CD4-positive, CD25-positive, alpha-beta regulatory T cell (primary cell): ENCODE measurements at regions not wholly inside any gene's neighbourhood (a gene's known extent, or its start where the extent isn't known, plus 50 kb on each side); places are given as distances from the start of the nearest gene placed in this dataset.

Experiments used
- ATAC-seq, 2 donors: fragments of 150-1000 bp; cut with Tn5 transposase; one replicate each; pipeline ENCODE4 v1.10.0; 2021; ENCODE audit warnings: low read depth in 2 of 2, moderate number of reproducible peaks in 2 of 2, moderate library complexity in 1 of 2
- DNase-seq, 3 donors: peaks; one replicate each; pipeline versions ENCODE4 v3.0.0 to v3.0.0-alpha.2; 2012 to 2022; ENCODE audit warnings: mixed read lengths in 1 of 3
- H3K27ac ChIP-seq: one replicate; pipeline ENCODE4 v1.7.0; 2013; ENCODE audit warnings: mild to moderate bottlenecking, low read length; ENCODE audit not compliant: insufficient read depth, poor library complexity, severe bottlenecking
- H3K27me3 ChIP-seq: one replicate; pipeline ENCODE4 v1.7.0; 2013; ENCODE audit warnings: low read length; ENCODE audit not compliant: control insufficient read depth, insufficient read depth
- H3K36me3 ChIP-seq: one replicate; pipeline ENCODE4 v1.7.0; 2013; ENCODE audit warnings: mild to moderate bottlenecking, low read length, moderate library complexity; ENCODE audit not compliant: control insufficient read depth, insufficient read depth
- H3K4me1 ChIP-seq: 2 replicates; pipeline ENCODE4 v1.7.0; 2013; ENCODE audit warnings: mild to moderate bottlenecking, low read length; ENCODE audit not compliant: insufficient read depth, control insufficient read depth, poor library complexity, severe bottlenecking
- H3K4me3 ChIP-seq: one replicate; pipeline ENCODE4 v1.7.0; 2013; ENCODE audit warnings: low read depth, mild to moderate bottlenecking, low read length, moderate library complexity
- H3K9me3 ChIP-seq, 2 experiments: 1 replicate in 1 of 2; 2 replicates in 1 of 2; pipeline ENCODE4 v1.7.0; 2013; ENCODE audit warnings: low read length in 2 of 2, mild to moderate bottlenecking in 1 of 2, moderate library complexity in 1 of 2; ENCODE audit not compliant: control insufficient read depth in 2 of 2
- H3K27ac Mint-ChIP-seq, 3 donors: one replicate each; pipeline ENCODE4 v1.8.0; 2020 to 2022; ENCODE audit warnings: mild to moderate bottlenecking in 3 of 3, mixed read lengths in 3 of 3, moderate library complexity in 2 of 3
- H3K27me3 Mint-ChIP-seq: one replicate; pipeline ENCODE4 v1.8.0; 2022; ENCODE audit warnings: mild to moderate bottlenecking, mixed read lengths
- H3K36me3 Mint-ChIP-seq: one replicate; pipeline ENCODE4 v1.8.0; 2020; ENCODE audit warnings: mixed read lengths
- H3K4me1 Mint-ChIP-seq, 4 donors: one replicate each; pipeline ENCODE4 v1.8.0; 2020 to 2022; ENCODE audit warnings: mixed read lengths in 4 of 4, mild to moderate bottlenecking in 1 of 4
- H3K4me3 Mint-ChIP-seq, 4 donors: one replicate each; pipeline ENCODE4 v1.8.0; 2020 to 2022; ENCODE audit warnings: mild to moderate bottlenecking in 4 of 4, mixed read lengths in 4 of 4, moderate library complexity in 3 of 4
- H3K9me3 Mint-ChIP-seq, 7 donors: one replicate each; pipeline ENCODE4 v1.8.0; 2020 to 2022; ENCODE audit warnings: mixed read lengths in 7 of 7, mild to moderate bottlenecking in 3 of 7, moderate library complexity in 2 of 7

DNA sequence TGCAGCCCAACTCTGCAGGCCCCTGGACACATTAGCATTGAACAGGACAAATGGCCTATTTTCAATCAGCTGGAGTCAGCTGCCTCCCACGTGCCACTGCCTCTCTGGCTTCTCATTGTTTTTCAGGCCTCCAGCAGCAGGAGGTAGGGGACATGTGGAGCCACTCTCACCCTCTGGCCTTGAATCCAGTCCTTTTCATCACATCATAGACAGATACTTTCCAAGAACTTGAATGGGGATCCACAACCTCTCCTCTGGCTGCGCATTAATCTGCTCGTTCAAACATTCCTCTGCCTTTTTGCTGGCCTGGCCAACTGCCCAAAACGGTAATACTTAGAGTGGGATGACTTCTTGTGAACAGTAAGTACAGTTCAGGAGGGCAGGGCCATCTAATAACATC is 592.3 kb downstream of the PKHD1 start:
- Histone ChIP-seq H3K27ac (no peak overlapping the region), H3K4me3 (no peak overlapping the region), H3K27me3 (no peaks in the 10 kb centered on the region), H3K4me1 (no peaks in the 10 kb centered on the region), H3K9me3 (no peaks in the 10 kb centered on the region), H3K36me3 (no peaks in the 10 kb centered on the region)
- DNase-seq (no peak), ATAC-seq (no peak)
- Mint-ChIP-seq H3K9me3 (peaks cover 0 to 15% (median 3%) of the 10 kb centered on the region in 7 donors), H3K4me3 (no peak overlapping the region), H3K27me3 (no peaks in the 10 kb centered on the region), H3K27ac (no peak overlapping the region), H3K4me1 (no peaks in the 10 kb centered on the region), H3K36me3 (no peaks in the 10 kb centered on the region)

- H3K27me3 ChIP-seq, result no peaks in the 10 kb centered on the region
- H3K27me3 Mint-ChIP-seq, result no peaks in the 10 kb centered on the region
- H3K36me3 ChIP-seq, result no peaks in the 10 kb centered on the region
- no peak overlapping the region for H3K4me3 ChIP-seq
- H3K27ac ChIP-seq, result no peak overlapping the region
- no peaks in the 10 kb centered on the region for H3K36me3 Mint-ChIP-seq
- peaks cover 0 to 8% (median 3%) of the 10 kb centered on the region in 7 donors for H3K9me3 Mint-ChIP-seq
- H3K4me3 Mint-ChIP-seq, result no peak overlapping the region
- no peaks in the 10 kb centered on the region for H3K4me1 Mint-ChIP-seq
- ATAC-seq (no peak), DNase-seq (no peak)
- no peaks in the 10 kb centered on the region for H3K4me1 ChIP-seq
- no peak overlapping the region for H3K27ac Mint-ChIP-seq
- H3K9me3 ChIP-seq, result no peaks in the 10 kb centered on the region
Measured at GRCh38 chr6:51495610-51496396, 591.6 kb downstream of the PKHD1 start.

DNA sequence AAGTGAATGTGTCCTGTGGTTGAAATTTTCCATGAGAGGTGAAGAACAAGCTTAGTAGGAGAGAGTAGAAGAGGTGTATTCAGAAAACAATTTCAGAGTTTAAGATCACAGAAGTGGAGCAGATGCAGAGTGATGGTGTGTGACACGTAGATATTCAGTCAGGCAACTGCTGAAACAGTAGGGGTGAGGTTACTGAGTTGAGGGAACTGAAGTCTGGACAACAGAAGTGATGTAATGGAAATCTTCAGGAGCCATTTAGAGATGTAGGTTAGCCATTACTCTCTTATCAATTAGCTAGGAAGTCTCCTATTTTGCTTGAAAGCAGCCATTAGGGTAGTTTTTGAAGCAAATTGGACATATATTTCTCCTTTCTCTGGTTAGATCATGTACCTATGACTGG is 584.4 kb downstream of the PKHD1 start:
- H3K27ac ChIP-seq, result no peak overlapping the region
- Mint-ChIP-seq H3K4me3 (no peak overlapping the region), H3K27me3 (no peaks in the 10 kb centered on the region), H3K27ac (no peak overlapping the region), H3K9me3 (peaks cover 0 to 3% (median 1%) of the 10 kb centered on the region in 7 donors), H3K4me1 (no peaks in the 10 kb centered on the region), H3K36me3 (no peaks in the 10 kb centered on the region)
- H3K27me3 ChIP-seq, result no peaks in the 10 kb centered on the region
- no peaks in the 10 kb centered on the region for H3K36me3 ChIP-seq
- no peaks in the 10 kb centered on the region for H3K4me1 ChIP-seq
- no peaks in the 10 kb centered on the region for H3K9me3 ChIP-seq
- ATAC-seq (no peak), DNase-seq (no peak)
- H3K4me3 ChIP-seq, result no peak overlapping the region

DNA sequence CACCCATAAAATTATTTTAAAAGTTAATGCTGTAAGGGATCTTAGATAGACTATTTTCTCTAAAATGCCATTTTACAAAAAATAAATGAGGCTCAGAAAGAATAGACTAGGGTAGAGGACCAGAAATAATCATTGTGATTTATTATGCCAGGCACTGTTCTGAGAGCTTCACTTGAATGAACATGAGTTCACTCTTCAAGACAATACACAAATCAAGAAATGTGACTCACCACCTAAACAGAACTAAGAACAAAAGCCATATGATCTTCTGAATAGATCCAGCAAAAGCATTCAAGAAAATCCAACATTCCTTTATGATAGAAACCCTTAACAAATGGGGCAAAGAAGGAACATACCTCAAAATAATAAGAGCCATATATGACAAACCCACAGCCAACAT is 582.0 kb downstream of the PKHD1 start:
- H3K27ac Mint-ChIP-seq, result no peak overlapping the region
- H3K4me3 ChIP-seq, result no peak overlapping the region
- H3K27me3 ChIP-seq, result no peaks in the 10 kb centered on the region
- no peaks in the 10 kb centered on the region for H3K36me3 ChIP-seq
- H3K27me3 Mint-ChIP-seq, result no peaks in the 10 kb centered on the region
- H3K27ac ChIP-seq, result no peak overlapping the region
- ATAC-seq (no peak), DNase-seq (no peak)
- H3K9me3 ChIP-seq, result no peaks in the 10 kb centered on the region
- H3K4me1 Mint-ChIP-seq, result no peaks in the 10 kb centered on the region
- H3K9me3 Mint-ChIP-seq, result peaks cover 0 to 3% (median 0%) of the 10 kb centered on the region in 7 donors
- H3K36me3 Mint-ChIP-seq, result no peaks in the 10 kb centered on the region
- H3K4me1 ChIP-seq, result no peaks in the 10 kb centered on the region
- no peak overlapping the region for H3K4me3 Mint-ChIP-seq

DNA sequence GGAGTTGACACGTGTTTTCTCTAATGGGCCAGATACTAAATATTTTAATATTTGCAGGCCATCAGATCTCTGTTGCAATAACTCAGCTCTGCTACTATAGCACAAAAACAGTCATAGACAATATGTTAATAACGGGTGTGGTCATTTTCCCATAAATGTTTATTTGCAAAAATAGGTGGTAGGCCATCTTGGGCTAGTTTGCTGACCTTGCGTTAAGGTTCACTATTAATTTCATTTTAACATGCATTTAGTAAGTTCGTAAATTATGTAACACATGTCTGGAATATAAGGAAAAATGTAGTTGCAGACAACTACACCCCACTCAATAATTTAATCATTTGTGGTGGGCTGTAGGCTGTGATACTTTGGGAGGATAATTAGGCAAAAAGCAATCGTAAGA is 577.8 kb downstream of the PKHD1 start:
- no peak for ATAC-seq
- no peak overlapping the region for H3K27ac ChIP-seq
- H3K4me3 ChIP-seq, result no peak overlapping the region
- H3K27me3 ChIP-seq, result no peaks in the 10 kb centered on the region
- DNase-seq, result no peak
- H3K4me3 Mint-ChIP-seq, result no peak overlapping the region
- H3K9me3 ChIP-seq, result no peaks in the 10 kb centered on the region
- H3K36me3 ChIP-seq, result no peaks in the 10 kb centered on the region
- H3K4me1 Mint-ChIP-seq, result no peaks in the 10 kb centered on the region
- H3K27me3 Mint-ChIP-seq, result no peaks in the 10 kb centered on the region
- H3K9me3 Mint-ChIP-seq, result peaks cover 0 to 3% (median 1%) of the 10 kb centered on the region in 7 donors
- H3K27ac Mint-ChIP-seq, result no peak overlapping the region
- H3K36me3 Mint-ChIP-seq, result no peaks in the 10 kb centered on the region
- H3K4me1 ChIP-seq, result no peaks in the 10 kb centered on the region

- no peak overlapping the region for H3K4me3 ChIP-seq
- no peaks in the 10 kb centered on the region for H3K9me3 ChIP-seq
- H3K4me1 ChIP-seq, result no peaks in the 10 kb centered on the region
- peaks cover 0 to 3% (median 1%) of the 10 kb centered on the region in 7 donors for H3K9me3 Mint-ChIP-seq
- no peak for ATAC-seq
- no peak overlapping the region for H3K27ac ChIP-seq
- H3K36me3 Mint-ChIP-seq, result no peaks in the 10 kb centered on the region
- no peaks in the 10 kb centered on the region for H3K36me3 ChIP-seq
- H3K27me3 ChIP-seq, result no peaks in the 10 kb centered on the region
- H3K4me3 Mint-ChIP-seq, result no peak overlapping the region
- no peaks in the 10 kb centered on the region for H3K27me3 Mint-ChIP-seq
- H3K27ac Mint-ChIP-seq, result no peak overlapping the region
- no peaks in the 10 kb centered on the region for H3K4me1 Mint-ChIP-seq
- no peak for DNase-seq
Measured at GRCh38 chr6:51511081-51511480, 576.3 kb downstream of the PKHD1 start.

- Histone ChIP-seq H3K9me3 (no peaks in the 10 kb centered on the region), H3K36me3 (no peaks in the 10 kb centered on the region), H3K27ac (no peak overlapping the region), H3K4me1 (no peaks in the 10 kb centered on the region), H3K27me3 (no peaks in the 10 kb centered on the region), H3K4me3 (no peak overlapping the region)
- H3K9me3 Mint-ChIP-seq, result peaks cover 0 to 10% (median 3%) of the 10 kb centered on the region in 7 donors
- ATAC-seq (no peak), DNase-seq (no peak)
- no peaks in the 10 kb centered on the region for H3K27me3 Mint-ChIP-seq
- H3K4me3 Mint-ChIP-seq, result no peak overlapping the region
- no peak overlapping the region for H3K27ac Mint-ChIP-seq
- H3K36me3 Mint-ChIP-seq, result no peaks in the 10 kb centered on the region
- no peaks in the 10 kb centered on the region for H3K4me1 Mint-ChIP-seq
Measured at GRCh38 chr6:51513891-51514747, 573.3 kb downstream of the PKHD1 start.
